Spleen (tissue), 7 donors: ENCODE measurements at regions not wholly inside any gene's neighbourhood (a gene's known extent, or its start where the extent isn't known, plus 50 kb on each side); places are given as distances from the start of the nearest gene placed in this dataset.

Experiments used
- CTCF ChIP-seq, 11 experiments: fragments of 200-600 bp in 7 of 11; fragments of 450-650 bp in 4 of 11; sonication (generic) in 4 of 11; IDR thresholded peaks in 8 of 11; conservative IDR thresholded peaks in 3 of 11; 1 replicate in 7 of 11; 2 replicates in 4 of 11; pipeline versions ENCODE4 v1.4.0 to v1.8.0; 2016 to 2021; ENCODE audit warnings: antibody characterized with exemption in 11 of 11, inconsistent platforms in 4 of 11, mild to moderate bottlenecking in 1 of 11
- POLR2A ChIP-seq, 3 donors: fragments of 450-650 bp; IDR thresholded peaks; one replicate each; pipeline ENCODE4 v1.5.1; 2017; ENCODE audit warnings: antibody characterized with exemption in 3 of 3, mild to moderate bottlenecking in 1 of 3
- POLR2AphosphoS5 ChIP-seq, 3 donors: sonication (generic); formaldehyde crosslinking; IDR thresholded peaks; one replicate each; pipeline ENCODE4 v1.5.1; 2017; ENCODE audit warnings: antibody characterized with exemption in 3 of 3
- donor health status: DM: no; HTN: no; CAD: no; lungs with moderate emphysema.
- donor health status: DM: no; HTN: no; CAD: no.
- donor health status: DM: no; HTN: no; CAD: no.

- TF ChIP-seq CTCF (IDR thresholded peaks at IDR 0.05 in 8 of 11, conservative IDR thresholded peaks at IDR 0.05 in 3 of 11), result no peak
- TF ChIP-seq POLR2A (IDR thresholded peaks at IDR 0.05), result no peak
- no peak for TF ChIP-seq POLR2AphosphoS5 (IDR thresholded peaks at IDR 0.05)
Observed at GRCh38 chr14:25518364-25518763, 468.4 kb upstream of the STXBP6 start.
